Astrocyte of the cerebellum (primary cell): ENCODE measurements at regions not wholly inside any gene's neighbourhood (a gene's known extent, or its start where the extent isn't known, plus 50 kb on each side); places are given as distances from the start of the nearest gene placed in this dataset.

Source experiments
- DNase-seq: peaks from one replicate; pipeline ENCODE4 v3.0.0-alpha.2; 2011; ENCODE audit warnings: low read depth
- H3K4me3 ChIP-seq: 2 replicates; pipeline ENCODE4 v1.5.1; 2011; ENCODE audit warnings: mild to moderate bottlenecking, low read depth, low read length, moderate library complexity
- CTCF ChIP-seq: IDR thresholded peaks from 2 replicates; pipeline ENCODE4 v1.5.1; 2012; ENCODE audit warnings: low read length, low read depth, moderate library complexity, mild to moderate bottlenecking; ENCODE audit errors: missing control alignments
- in situ Hi-C: cut with HindIII; loops from 2 replicates; pipeline ENCODE4 v1.10.0; 2017; ENCODE audit warnings: low sequenced_read_pairs

GRCh38 chr16:19980632-19981265 is 92.9 kb downstream of the GPR139 start:
- no peak overlapping the region for H3K4me3 ChIP-seq
- in situ Hi-C loops: no loop called here
- TF ChIP-seq CTCF: peak; percentile 61
- DNase-seq: no peak

GRCh38 chr16:19979638-19980037 is 94.1 kb downstream of the GPR139 start:
- in situ Hi-C loops: no loop called here
- no peak for TF ChIP-seq CTCF
- no peak for DNase-seq
- H3K4me3 ChIP-seq: no peak overlapping the region

- no peak overlapping the region for H3K4me3 ChIP-seq
- no peak for DNase-seq
- TF ChIP-seq CTCF: no peak
- in situ Hi-C loops: no loop called here
These were observed 90.0 kb upstream of the GPRC5B start for GRCh38 chr16:19974607-19975006.

GRCh38 chr16:19972111-19972510 is 87.5 kb upstream of the GPRC5B start:
- in situ Hi-C loops: no loop called here
- TF ChIP-seq CTCF: no peak
- no peak overlapping the region for H3K4me3 ChIP-seq
- no peak for DNase-seq

- H3K4me3 ChIP-seq: no peak overlapping the region
- DNase-seq: no peak
- TF ChIP-seq CTCF: no peak
- in situ Hi-C loops: no loop called here
These were observed 84.4 kb upstream of the GPRC5B start for GRCh38 chr16:19968891-19969683.

GRCh38 chr16:19967963-19968362 is 83.3 kb upstream of the GPRC5B start:
- TF ChIP-seq CTCF: no peak
- no peak overlapping the region for H3K4me3 ChIP-seq
- no peak for DNase-seq
- in situ Hi-C loops: no loop called here
